GM21723 (cell line): ENCODE measurements at regions not wholly inside any gene's neighbourhood (a gene's known extent, or its start where the extent isn't known, plus 50 kb on each side); places are given as distances from the start of the nearest gene placed in this dataset.
"Not testable (repeated sequence)": the region's sequence is repeated elsewhere in the genome, so short reads cannot be mapped to it uniquely, and the experiment has no call there.

ENCODE experiments used
- ATAC-seq: cut with Tn5 transposase; IDR thresholded peaks from one replicate; pipeline ENCODE4 v1.9.1; 2021; ENCODE audit warnings: mild to moderate bottlenecking, moderate library complexity; ENCODE audit not compliant: unreplicated experiment

DNA sequence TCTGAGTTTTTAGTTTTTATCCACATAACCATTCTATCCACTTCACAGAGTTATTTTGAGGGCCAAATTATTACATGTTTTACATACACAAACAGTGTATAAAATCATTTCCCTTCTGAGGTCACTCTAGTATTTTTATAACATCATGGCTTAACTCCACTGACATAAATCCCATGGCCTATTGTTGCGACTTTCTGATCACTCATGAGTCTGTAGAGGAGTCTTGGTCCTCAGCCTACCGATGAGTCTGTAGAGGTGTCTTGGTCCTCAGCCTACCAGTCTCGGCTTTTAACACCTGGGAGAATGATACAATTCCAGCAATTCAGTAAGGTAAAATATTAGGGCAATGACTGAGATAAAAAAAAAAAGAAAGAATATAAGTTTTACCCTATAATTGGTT is 483.7 kb downstream of the USP25 start:
- no peak for ATAC-seq

DNA sequence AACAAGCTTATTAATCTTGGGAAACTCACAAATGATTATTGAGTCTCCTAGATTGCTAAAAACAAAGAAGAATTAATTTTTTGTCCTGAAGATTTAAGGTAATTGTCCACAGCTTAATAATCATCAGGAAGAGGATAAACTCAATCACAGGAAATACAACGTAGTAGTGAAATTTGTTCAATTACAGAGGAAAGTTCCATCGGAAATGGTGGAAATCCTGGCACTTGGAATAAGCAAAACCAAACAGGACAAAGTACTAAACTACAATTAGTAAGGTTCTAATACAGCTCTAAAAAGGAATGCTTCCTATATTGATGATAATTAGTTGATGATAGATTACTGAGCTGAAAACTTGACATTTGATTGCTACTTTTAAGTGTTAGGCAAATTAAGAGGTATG is 485.4 kb downstream of the USP25 start:
- no peak for ATAC-seq

DNA sequence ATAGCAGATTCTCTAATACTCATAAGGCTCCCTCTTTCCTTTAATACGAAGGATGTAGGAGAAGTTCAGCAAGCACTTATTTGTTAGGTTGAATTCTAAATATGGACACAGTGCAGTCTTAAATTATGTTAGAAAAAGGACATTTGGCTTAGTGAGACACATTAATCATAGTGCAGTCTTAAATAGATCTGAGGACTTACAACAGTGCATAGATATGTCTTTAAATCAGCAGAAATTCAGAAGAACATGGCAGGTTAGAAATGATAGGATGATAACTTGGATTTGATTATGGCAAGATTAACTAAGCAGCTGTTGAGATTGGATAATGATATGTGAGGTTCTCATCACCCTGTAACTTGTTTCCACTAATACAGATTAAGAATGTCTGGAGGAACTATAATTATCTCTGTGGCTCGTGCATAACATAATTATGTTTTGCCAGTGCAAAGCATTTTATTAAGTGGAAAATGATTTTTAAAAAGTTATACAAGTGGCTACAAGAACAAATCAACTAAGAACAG is 485.9 kb downstream of the USP25 start:
- no peak for ATAC-seq

DNA sequence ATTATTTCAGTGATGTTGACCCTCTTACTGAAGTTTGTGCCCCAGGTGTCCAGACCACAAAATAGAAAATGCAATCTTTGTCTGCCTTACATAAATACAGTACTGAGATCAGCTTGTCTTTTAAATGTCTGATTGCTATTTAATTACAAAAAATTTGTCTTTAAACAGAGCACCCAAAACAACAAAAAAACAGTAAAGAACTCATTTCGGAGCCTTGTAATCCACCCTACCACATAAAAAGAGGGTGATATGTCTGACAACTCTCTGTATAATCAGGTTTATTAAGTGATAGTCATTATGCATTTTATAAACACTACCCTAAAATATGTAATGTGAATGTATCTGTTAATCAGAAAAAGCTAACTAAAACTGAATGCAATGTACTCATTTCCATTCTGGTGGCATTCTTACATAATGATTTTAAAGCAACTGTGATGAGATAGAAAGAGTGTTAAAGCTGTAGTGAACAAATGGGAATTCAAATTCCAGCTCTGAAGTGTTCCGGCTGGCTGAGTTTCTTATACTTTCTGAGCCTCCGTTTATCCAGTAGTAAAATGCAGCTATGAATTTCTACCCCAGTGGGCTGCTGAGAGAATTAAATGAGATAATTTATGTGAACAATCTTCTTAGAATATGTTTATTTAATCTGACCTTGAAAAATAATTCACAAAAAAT is 486.6 kb downstream of the USP25 start:
- ATAC-seq, result no peak

DNA sequence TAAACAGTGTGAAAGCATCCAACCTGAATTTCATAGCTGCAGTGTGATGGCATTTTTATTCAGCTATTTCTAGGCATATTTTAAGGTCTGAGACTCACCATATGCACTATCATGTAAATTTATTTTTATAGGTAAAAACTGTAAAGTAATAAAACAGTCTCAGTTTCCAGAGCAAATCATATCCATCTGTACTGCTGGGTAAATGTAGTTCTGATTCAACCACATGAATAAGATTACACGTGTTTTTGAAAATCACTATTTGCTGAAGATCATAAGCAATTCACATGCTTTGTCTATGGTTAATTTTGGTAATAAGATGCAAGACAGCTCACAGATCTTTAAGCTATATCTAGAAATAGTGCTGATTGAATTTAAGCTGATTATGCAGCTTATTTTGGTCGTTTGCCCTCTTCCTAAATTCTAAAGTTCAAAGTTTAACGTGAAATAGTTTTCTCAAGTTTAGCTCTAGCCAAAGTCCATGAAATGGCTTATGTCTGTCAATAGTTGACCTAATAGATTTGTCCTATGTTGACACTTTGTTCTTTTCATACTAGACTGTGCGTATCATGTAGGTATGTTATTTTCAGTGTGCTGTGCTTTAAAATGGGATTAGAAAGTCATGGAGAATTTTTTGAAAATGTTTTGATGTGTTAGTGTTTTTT is 489.0 kb downstream of the USP25 start:
- ATAC-seq, result no peak

DNA sequence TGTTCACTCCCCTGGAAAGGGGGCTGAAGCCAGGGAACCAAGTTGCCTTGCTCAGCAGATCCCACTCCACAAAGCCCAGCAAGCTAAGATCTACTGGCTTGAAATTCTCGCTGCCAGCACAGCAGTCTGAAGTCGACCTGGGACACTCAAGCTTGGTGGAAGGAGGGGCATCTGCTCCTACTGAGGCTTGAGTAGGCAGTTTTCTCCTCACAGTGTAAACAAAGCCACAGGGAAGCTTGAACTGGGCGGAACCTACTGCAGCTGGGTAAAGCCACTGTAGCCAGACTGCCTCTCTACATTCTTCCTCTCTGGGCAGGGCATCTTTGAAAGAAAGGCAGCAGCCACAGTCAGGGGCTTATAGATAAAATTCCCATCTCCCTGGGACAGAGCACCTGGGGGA is 495.0 kb downstream of the USP25 start:
- ATAC-seq, result not testable (repeated sequence)

DNA sequence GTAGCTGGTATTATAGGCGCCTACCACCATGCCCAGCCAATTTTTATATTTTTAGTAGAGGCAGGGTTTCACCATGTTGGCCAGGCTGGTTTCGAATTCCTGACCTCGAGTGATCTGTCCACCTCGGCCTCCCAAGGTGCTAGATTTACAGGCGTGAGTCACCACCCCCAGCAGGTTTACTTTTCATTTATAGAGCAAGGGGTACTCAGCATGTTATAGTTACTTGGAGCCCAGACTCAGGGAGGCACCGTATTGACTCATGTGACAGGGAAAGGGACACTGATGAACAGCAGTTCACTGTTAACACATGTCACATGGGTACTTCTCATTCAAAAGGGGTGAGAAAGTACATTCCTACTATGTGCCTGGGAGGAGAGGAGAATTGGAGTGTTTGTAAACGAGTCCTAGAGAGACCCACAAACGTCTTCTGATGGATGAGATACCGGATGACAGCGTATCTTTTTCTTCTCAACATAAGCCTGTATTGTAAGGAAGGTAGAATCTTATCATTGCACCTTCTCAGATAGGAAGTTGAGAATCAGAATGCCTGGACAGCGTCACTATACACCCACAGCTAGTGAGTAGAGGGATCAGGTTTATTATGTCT is 510.0 kb downstream of the USP25 start:
- no peak for ATAC-seq

DNA sequence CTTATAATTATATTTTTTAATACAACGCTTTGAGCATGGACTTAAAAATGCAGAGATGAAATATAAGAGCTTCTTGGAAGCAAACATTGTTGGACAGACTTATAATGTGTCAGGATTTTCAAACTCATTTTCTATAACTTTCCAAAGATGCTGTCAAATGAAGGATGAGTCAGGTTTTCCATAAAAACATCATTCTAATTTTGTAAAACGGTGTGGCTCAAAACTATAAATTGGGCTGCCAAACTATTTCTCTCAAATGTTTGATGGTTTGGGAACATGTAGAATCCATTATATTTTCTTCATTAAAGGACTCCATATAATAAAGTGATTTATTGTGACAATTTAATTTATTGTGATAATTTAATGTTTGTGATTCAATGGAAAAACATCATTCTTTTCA is 511.2 kb downstream of the USP25 start:
- no peak for ATAC-seq

DNA sequence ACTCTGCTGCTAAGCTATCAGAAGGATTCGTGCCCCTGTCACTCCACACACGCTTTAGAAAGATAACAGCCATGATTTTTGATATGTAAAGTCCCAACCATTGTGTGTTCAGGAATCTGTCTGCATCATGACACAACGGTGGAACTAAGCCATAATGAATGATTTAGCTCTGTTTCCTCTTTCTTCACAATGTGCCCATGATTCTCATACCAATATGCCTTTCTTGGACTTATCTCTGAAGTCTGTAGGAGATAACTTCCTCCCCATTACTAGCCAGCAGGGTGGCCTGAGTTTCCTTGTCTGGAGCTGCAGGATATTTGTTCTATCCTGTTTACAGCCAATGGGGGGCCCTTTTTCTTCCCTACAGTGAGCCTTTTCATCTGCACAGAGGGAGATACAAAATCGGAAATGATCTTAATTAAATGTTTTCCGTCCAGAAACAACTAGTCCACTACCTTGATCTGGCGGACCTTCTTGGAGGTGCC is 511.7 kb downstream of the USP25 start:
- ATAC-seq, result no peak

DNA sequence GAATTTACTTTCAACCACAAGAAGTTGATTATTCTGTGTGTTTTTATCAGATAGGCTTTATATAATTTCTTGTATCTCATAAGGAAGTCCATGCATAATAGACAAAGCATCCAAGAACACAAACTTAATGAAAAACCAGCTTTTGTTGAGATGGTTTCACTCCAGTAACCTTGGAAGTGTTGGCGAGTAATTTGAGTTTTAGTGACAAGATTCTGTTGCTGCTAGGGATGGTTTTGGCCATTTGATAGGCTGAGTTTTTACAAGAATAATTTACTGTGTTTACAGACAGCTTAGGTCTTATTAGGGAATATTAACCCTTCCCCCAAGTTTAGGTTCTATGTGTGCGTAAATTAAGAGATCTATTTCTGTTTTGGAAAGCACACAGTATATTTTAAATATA is 513.6 kb downstream of the USP25 start:
- no peak for ATAC-seq

DNA sequence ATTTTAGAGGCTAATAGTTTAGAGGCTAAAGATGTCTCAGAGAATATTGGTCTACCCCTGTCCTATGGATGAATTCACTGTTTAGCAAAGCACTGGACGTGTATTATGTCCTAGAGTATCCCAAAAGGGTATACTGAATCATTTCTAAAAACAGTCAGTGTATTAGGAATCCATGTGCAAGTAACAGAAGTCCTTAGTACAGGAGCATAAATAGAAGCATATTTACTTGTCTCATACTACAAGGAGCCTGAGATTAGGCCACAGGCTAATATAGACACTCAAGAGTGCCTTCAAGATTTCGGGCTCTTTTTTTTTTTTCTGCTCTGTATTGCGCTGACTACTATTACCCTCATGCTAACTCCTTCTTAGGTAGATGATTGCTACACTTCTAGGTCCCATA is 518.9 kb downstream of the USP25 start:
- no peak for ATAC-seq

DNA sequence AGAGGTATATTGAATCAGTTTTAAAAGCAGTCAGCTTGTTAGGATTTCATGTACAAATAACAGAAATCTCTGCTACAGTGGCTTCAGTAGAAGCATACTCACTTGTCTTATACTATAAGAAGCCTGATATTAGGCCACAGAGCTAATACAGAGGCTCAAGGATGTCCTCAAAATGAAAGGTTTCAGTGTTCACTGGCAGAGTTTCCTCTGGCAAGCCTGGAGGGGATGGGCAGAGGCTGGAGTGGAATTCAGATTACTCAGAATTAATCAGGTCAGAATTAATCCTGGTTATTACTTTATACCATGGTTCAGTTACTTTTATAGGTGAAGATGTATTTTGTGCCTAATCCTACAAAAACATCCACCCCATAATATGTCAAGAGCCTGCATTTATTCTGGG is 520.5 kb downstream of the USP25 start:
- ATAC-seq, result no peak

DNA sequence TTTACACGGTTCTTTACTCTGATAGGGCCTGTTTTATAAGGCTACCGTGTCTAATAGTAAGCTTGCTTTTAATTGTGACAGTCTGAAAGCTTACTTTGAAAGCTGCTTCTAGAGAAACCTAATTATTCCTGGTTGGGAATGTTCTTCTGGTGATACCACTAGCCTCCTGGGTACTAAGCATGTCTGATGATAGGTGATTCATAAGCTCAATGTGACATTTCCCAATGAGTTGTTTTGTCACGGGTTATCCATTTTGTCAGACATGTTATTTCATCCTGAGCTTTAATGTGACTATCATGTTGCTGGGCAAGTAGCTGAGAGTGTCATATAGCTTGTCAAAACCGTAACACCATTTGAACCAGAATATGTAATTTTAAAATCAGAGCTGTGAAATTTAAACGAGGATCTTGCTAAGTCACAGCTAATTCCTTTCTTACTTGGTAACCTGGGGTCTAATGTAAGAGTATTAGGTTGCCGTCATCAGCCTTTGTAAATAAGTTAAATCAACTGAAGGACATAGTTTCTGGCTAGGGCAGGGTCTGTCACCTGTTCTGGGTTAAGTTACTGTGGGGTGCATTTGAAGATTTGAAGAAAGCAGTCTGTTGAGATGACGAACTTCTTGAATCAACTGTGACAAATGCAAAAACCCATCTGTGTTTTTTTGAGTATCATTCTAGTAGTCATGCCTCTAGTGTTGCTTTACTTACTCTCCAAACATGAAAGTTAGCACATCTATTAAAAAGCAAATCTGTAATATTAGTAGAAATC is 529.2 kb downstream of the USP25 start:
- ATAC-seq, result no peak

DNA sequence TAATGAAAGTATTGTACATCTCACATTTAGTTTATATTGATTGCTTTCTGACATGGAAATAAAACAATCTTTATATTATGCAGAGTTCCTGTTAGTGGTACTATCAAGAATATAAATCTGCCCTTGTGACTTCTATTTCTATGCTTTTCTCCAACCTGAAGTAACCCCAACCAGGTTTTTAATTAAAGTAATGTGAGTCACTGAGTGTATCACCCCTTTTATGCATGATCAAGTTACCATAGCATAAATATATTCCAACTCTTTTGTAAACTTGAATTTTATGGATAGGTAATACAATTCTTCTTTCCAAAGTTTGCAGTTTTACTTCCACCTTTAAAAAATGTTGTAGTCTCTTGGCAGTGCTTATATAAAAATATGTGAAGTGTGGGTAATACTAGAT is 532.3 kb downstream of the USP25 start:
- ATAC-seq, result no peak

DNA sequence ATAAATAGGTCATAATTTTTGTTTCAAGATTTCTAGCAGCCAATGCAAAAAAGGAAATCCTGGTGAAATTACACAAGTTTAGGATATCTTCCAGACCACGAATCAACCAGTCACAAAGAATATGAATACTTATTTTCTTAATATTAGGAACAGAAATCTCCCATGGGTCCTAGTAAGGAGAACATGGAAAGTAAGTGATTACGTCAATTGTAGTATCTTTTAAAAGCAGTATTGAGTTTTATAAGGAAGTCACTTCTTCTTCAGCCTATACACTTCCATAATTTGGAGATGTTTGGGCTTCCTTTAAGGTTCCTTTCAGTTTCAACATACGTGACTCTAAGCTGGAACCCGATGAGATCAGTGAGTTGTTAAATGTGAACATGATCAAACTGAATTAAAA is 534.5 kb downstream of the USP25 start:
- ATAC-seq, result no peak

DNA sequence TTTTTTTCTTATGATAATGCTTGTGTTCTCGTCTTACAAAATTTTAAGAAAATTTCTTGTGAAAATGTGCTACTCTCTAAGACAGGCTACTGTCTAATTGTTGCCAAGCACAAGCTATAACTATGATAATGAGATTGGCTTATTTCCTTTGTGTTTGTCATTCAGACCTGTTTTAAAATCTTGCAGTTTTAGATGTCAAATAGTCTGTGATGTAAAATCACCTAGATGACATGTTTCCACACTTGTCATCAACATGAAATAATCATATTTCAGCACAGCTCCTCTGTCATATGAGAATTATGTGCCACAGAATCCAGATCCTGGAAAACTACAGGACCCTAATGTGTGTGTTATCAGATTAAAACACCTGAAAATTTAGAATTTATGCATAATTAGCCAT is 539.7 kb downstream of the USP25 start:
- no peak for ATAC-seq

DNA sequence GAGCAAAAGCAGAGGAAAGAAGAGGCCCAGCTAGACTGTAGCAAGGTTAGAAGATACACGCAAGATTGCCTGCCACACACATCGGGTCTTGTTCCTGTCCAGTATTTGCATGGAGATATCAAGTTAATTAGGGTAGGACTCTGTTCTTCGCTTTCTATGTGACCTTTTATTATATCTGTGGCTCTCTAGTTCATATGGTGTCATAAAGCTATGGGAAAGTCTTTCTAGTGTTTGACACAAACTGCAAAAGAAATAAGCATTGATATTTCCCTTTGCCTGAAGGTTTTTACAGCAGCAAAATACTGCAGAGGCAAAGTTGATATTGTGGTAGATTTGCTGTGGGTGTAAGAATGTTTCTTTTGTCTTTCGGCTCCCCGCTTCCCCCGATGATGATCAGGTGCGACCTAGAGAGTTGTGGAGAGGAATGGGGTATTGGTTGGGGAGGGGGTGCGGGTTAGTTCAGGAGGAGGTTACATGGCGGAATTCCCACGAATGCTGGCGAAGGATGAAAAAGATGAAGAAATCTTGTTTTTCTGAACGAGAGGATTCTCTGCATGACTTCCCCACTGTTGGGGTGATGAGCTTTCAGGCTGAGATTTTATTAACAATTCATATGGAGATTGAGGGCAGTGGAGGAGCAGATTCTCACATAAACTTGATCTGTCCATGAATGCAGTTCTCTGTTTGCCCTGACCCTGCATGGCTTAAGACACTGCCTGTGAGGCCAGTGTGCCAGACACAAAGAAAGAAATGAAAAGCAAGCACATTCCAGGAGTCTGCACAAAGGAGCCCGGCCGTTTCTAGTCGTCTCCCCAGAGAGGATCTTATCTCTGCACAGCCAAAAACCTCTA is 550.2 kb downstream of the USP25 start:
- no peak for ATAC-seq

DNA sequence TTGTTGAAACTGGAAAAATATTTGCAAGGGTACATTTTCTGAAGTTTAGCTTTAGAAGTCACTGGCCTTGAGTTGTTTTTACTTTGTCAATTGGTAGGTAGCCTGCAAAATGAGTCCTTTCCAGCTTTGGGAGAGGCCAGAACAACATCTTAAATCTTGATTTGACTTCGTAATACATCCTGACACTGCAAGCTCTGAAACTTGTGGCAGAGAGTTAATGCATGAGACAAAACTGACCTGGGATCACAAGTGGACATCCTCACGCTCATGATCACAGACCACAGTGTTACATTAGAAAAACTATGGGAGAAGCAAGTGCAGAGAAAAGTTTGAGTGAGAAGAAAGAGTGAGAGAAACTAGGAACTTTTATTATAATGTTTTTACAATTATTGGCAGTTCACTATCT is 550.9 kb downstream of the USP25 start:
- ATAC-seq, result no peak

DNA sequence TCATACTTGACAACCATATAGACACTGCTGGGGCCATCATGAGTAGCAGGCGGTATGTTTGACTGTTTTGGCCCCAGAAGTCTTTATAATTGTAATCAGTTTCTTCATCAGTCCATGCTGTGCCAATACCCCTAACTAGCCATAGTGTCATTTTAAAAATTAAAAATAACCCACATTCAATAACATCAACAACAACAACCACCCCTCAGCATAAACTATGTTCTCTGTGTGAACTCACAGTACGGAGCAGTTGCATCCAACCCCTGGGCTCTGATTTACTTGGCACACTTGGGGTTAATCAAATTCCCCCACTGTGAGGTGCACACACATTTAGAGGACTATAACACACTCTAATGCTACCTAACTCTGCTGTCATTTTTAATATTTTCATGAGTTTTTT is 553.7 kb downstream of the USP25 start:
- no peak for ATAC-seq

DNA sequence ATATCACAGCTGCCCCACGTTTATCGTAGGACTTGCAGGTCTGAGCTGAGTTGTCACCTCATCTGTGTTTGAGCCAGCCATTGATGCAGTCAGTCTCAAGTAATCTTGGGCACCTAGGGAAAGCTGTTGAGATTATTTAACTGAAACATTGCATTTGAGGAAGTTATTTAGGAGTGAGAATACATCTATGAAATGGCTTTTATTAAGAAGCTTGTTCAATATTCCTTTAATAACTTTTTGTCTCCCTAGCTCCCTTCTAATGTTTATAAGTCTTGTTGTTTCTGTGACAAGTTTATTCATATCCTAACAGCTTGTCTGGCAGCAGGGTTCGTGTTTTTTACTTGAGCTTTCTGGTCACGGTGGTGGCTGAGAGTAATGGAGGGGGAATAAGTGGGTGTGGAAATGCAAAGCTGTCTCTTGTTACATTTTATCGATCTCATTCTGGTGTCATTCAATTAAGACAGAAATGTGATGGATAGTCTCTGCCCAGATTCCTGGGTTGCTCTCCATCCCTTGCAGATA is 555.9 kb downstream of the USP25 start:
- ATAC-seq, result no peak
